Prostate gland (tissue), 2 donors: ENCODE measurements at regions not wholly inside any gene's neighbourhood (a gene's known extent, or its start where the extent isn't known, plus 50 kb on each side); places are given as distances from the start of the nearest gene placed in this dataset.

Experiments
- DNase-seq: peaks from one replicate; pipeline ENCODE4 v3.0.0-alpha.2; 2019; ENCODE audit warnings: low spot score
- H3K27ac ChIP-seq, 2 donors: fragments of 200-600 bp; sonication (generic); 2 replicates each; pipeline ENCODE4 v1.5.1; 2017 to 2019
- H3K27me3 ChIP-seq: fragments of 200-600 bp; sonication (generic); replicated peaks from 2 replicates; pipeline ENCODE4 v1.5.1; 2019; ENCODE audit not compliant: insufficient read depth
- H3K36me3 ChIP-seq, 2 donors: fragments of 200-600 bp; sonication (generic); 1 replicate in 1 of 2; 2 replicates in 1 of 2; pipeline versions ENCODE4 v1.5.1 to v1.8.1; 2017 to 2019
- H3K4me1 ChIP-seq: fragments of 200-600 bp; sonication (generic); replicated peaks from 2 replicates; pipeline ENCODE4 v1.5.1; 2019
- H3K4me3 ChIP-seq, 2 donors: fragments of 200-600 bp; sonication (generic); 2 replicates each; pipeline ENCODE4 v1.5.1; 2017 to 2019
- H3K9me3 ChIP-seq: fragments of 200-600 bp; sonication (generic); 2 replicates; pipeline ENCODE4 v1.5.1; 2017
- CTCF ChIP-seq, 4 experiments: fragments of 200-600 bp in 2 of 4; fragments of 450-650 bp in 2 of 4; sonication (generic) in 2 of 4; IDR thresholded peaks; 1 replicate in 3 of 4; 2 replicates in 1 of 4; pipeline ENCODE4 v1.5.1; 2016 to 2019; ENCODE audit warnings: antibody characterized with exemption in 4 of 4, mild to moderate bottlenecking in 2 of 4, moderate library complexity in 2 of 4
- POLR2A ChIP-seq: fragments of 450-650 bp; IDR thresholded peaks from one replicate; pipeline ENCODE4 v1.6.1; 2016; ENCODE audit warnings: antibody characterized with exemption, mild to moderate bottlenecking
- POLR2AphosphoS5 ChIP-seq: sonication (generic); formaldehyde crosslinking; IDR thresholded peaks from one replicate; pipeline ENCODE4 v1.6.1; 2017; ENCODE audit warnings: antibody characterized with exemption
- WGBS: methylation state at CpG from one replicate; pipeline ENCODE4 v1.1.5; 2018; 5-methylcytosine and 5-hydroxymethylcytosine counted together
- intact Hi-C: fragments of 100-400 bp; cut with DNase I; formaldehyde crosslinking; loops from one replicate; pipeline ENCODE4 v1.14.2; 2022

- no peaks in the 10 kb centered on the region for H3K27me3 ChIP-seq
- H3K9me3 ChIP-seq, result no peaks in the 10 kb centered on the region
- no peaks in the 10 kb centered on the region for H3K4me1 ChIP-seq
- H3K27ac ChIP-seq, result no peak overlapping the region
- 91% methylated on average over 5 of the region's 5 CpGs for WGBS
- intact Hi-C loops, result no loop called here
- no peak for DNase-seq
- H3K4me3 ChIP-seq, result no peak overlapping the region
- no peaks in the 10 kb centered on the region for H3K36me3 ChIP-seq
- no peak for TF ChIP-seq POLR2AphosphoS5
- no peak for TF ChIP-seq POLR2A
- no peak for TF ChIP-seq CTCF (IDR thresholded peaks at IDR 0.05)
Measured at GRCh38 chr5:89255845-89256463, 373.0 kb upstream of the MEF2C start.

- Histone ChIP-seq H3K27ac (no peak overlapping the region), H3K9me3 (no peaks in the 10 kb centered on the region), H3K27me3 (no peaks in the 10 kb centered on the region), H3K4me1 (no peaks in the 10 kb centered on the region), H3K4me3 (no peak overlapping the region), H3K36me3 (no peaks in the 10 kb centered on the region)
- TF ChIP-seq CTCF (IDR thresholded peaks at IDR 0.05), result no peak
- TF ChIP-seq POLR2A, result no peak
- TF ChIP-seq POLR2AphosphoS5, result no peak
- intact Hi-C loops, result no loop called here
- 65% methylated on average over 5 of the region's 5 CpGs for WGBS
- DNase-seq, result no peak
Measured at GRCh38 chr5:89253666-89254352, 370.8 kb upstream of the MEF2C start.

- intact Hi-C loops, result no loop called here
- Histone ChIP-seq H3K4me3 (no peak overlapping the region), H3K4me1 (no peaks in the 10 kb centered on the region), H3K27ac (no peak overlapping the region), H3K9me3 (no peaks in the 10 kb centered on the region), H3K27me3 (no peaks in the 10 kb centered on the region), H3K36me3 (no peaks in the 10 kb centered on the region)
- DNase-seq, result no peak
- TF ChIP-seq POLR2A (no peak), POLR2AphosphoS5 (no peak), CTCF (IDR thresholded peaks at IDR 0.05) (no peak)
- WGBS, result 97% methylated on average over 1 of the region's 1 CpG
Measured at GRCh38 chr5:89246864-89247263, 363.9 kb upstream of the MEF2C start.

- no peak overlapping the region for H3K27ac ChIP-seq
- H3K36me3 ChIP-seq, result no peaks in the 10 kb centered on the region
- no peak for DNase-seq
- no peaks in the 10 kb centered on the region for H3K4me1 ChIP-seq
- WGBS, result 75% methylated on average over 3 of the region's 3 CpGs
- TF ChIP-seq CTCF (IDR thresholded peaks at IDR 0.05) (no peak), POLR2AphosphoS5 (no peak), POLR2A (no peak)
- H3K27me3 ChIP-seq, result no peaks in the 10 kb centered on the region
- intact Hi-C loops, result no loop called here
- no peaks in the 10 kb centered on the region for H3K9me3 ChIP-seq
- no peak overlapping the region for H3K4me3 ChIP-seq
Measured at GRCh38 chr5:89246252-89246651, 363.3 kb upstream of the MEF2C start.

GRCh38 chr5:89243611-89244010 lies 360.6 kb upstream of the MEF2C start:
- H3K36me3 ChIP-seq, result no peaks in the 10 kb centered on the region

More at GRCh38 chr5:89243611-89244010, 360.6 kb upstream of the MEF2C start:
- no peak for DNase-seq
- Histone ChIP-seq H3K4me3 (no peak overlapping the region), H3K27me3 (no peaks in the 10 kb centered on the region), H3K27ac (no peak overlapping the region), H3K9me3 (no peaks in the 10 kb centered on the region), H3K4me1 (no peaks in the 10 kb centered on the region)
- intact Hi-C loops, result no loop called here
- TF ChIP-seq POLR2AphosphoS5, result no peak
- no peak for TF ChIP-seq CTCF (IDR thresholded peaks at IDR 0.05)
- TF ChIP-seq POLR2A, result no peak
- WGBS, result 73% methylated on average over 1 of the region's 1 CpG
